OCI-LY7 (cell line): ENCODE measurements at regions not wholly inside any gene's neighbourhood (a gene's known extent, or its start where the extent isn't known, plus 50 kb on each side); places are given as distances from the start of the nearest gene placed in this dataset.

Source experiments
- BruUV-seq: library from RNA; stranded (reverse); fragments of 400-500 nt; replicated peaks from 2 replicates; lab custom pipeline; 2021; lab: Mats Ljungman, UMichigan
- CTCF ChIA-PET: fragments of 300-600 bp; sonication (Branson Sonifier 250); formaldehyde crosslinking; loops from one replicate; lab custom pipeline; 2022; ENCODE audit warnings: antibody characterized with exemption; ENCODE audit not compliant: unreplicated experiment; lab: Charles Lee
- POLR2A ChIA-PET: fragments of 300-600 bp; sonication (Branson Sonifier 250); formaldehyde crosslinking; loops from one replicate; lab custom pipeline; 2022; ENCODE audit warnings: antibody characterized with exemption; lab: Charles Lee
- DNase-seq: peaks from one replicate; pipeline ENCODE4 v3.0.0-alpha.2; 2015; ENCODE audit warnings: low spot score
- H2AFZ ChIP-seq: fragments of 200-600 bp; sonication (generic), shearing (Covaris generic); 2 replicates; pipeline ENCODE4 v1.6.1; 2014; ENCODE audit warnings: mild to moderate bottlenecking, antibody characterized with exemption, low read length, moderate library complexity
- H3K27ac ChIP-seq: fragments of 200-600 bp; sonication (generic); 2 replicates; pipeline ENCODE4 v1.5.1; 2014; ENCODE audit warnings: mixed run types, low read depth, mild to moderate bottlenecking, moderate library complexity, low read length, inconsistent platforms; ENCODE audit not compliant: poor library complexity, severe bottlenecking
- H3K36me3 ChIP-seq: fragments of 200-600 bp; sonication (generic); 2 replicates; pipeline ENCODE4 v1.6.1; 2014; ENCODE audit warnings: mild to moderate bottlenecking, antibody characterized with exemption, low read length, moderate library complexity, mixed read lengths; ENCODE audit not compliant: insufficient read depth
- H3K4me1 ChIP-seq: fragments of 200-600 bp; sonication (generic); 2 replicates; pipeline ENCODE4 v1.5.1; 2014; ENCODE audit warnings: mild to moderate bottlenecking, low read length; ENCODE audit not compliant: insufficient read depth, poor library complexity, severe bottlenecking
- H3K4me2 ChIP-seq: fragments of 200-600 bp; sonication (generic); 2 replicates; pipeline ENCODE4 v1.6.1; 2014; ENCODE audit warnings: mild to moderate bottlenecking, low read length
- H3K4me3 ChIP-seq: fragments of 200-600 bp; sonication (generic); 2 replicates; pipeline ENCODE4 v1.5.1; 2014; ENCODE audit warnings: mild to moderate bottlenecking, low read depth, low read length; ENCODE audit not compliant: poor library complexity, severe bottlenecking
- H3K79me2 ChIP-seq: fragments of 200-600 bp; sonication (generic); 2 replicates; pipeline ENCODE4 v1.6.1; 2016; ENCODE audit warnings: low read depth, mild to moderate bottlenecking, low read length, moderate library complexity, mixed read lengths; ENCODE audit not compliant: insufficient read depth
- H3K9me2 ChIP-seq: fragments of 200-600 bp; sonication (generic); 2 replicates; pipeline ENCODE4 v1.6.1; 2016; ENCODE audit warnings: mild to moderate bottlenecking, low read length, mixed read lengths; ENCODE audit not compliant: insufficient read depth
- H3K9me3 ChIP-seq: fragments of 200-600 bp; sonication (generic); 2 replicates; pipeline ENCODE4 v1.6.1; 2014; ENCODE audit warnings: mild to moderate bottlenecking, mixed run types, low read length, mixed read lengths
- H4K20me1 ChIP-seq: fragments of 200-600 bp; sonication (generic); 2 replicates; pipeline ENCODE4 v1.6.1; 2014; ENCODE audit warnings: mild to moderate bottlenecking, antibody characterized with exemption, low read length, moderate library complexity, mixed read lengths; ENCODE audit not compliant: insufficient read depth
- CTCF ChIP-seq: fragments of 200-600 bp; sonication (generic); conservative IDR thresholded peaks from 2 replicates; pipeline ENCODE4 v1.5.1; 2014; ENCODE audit warnings: mild to moderate bottlenecking, antibody characterized with exemption, low read length, moderate library complexity, mixed read lengths
- EZH2phosphoT487 ChIP-seq: fragments of 200-600 bp; sonication (generic); IDR thresholded peaks from 2 replicates; pipeline ENCODE4 v1.6.1; 2018; ENCODE audit warnings: low read depth, borderline replicate concordance, mild to moderate bottlenecking, mixed run types, antibody characterized with exemption, low read length, moderate library complexity, mixed read lengths
- intact Hi-C: fragments of 100-400 bp; cut with micrococcal nuclease; formaldehyde crosslinking; loops from one replicate; pipeline ENCODE4 v1.10.0; 2022; ENCODE audit not compliant: unreplicated experiment

- no peak overlapping the region for H3K4me2 ChIP-seq
- POLR2A ChIA-PET: interaction anchor here (1.2 kb wide), 1 partner anchor 10 kb away, joined by 5 read pairs; no protein-coding TSS in a partner anchor
These were observed 280.9 kb downstream of the LRIG3 start for GRCh38 chr12:58639318-58639934.

GRCh38 chr12:58640314-58640713, 280.0 kb downstream of the LRIG3 start:
- no peak overlapping the region for H3K27ac ChIP-seq
- H3K4me3 ChIP-seq: no peak overlapping the region
- POLR2A ChIA-PET: interaction anchor here (0.7 to 1.1 kb wide), 2 partner anchors 18 to 20 kb away, joined by 3 read pairs; no protein-coding TSS in a partner anchor
- TF ChIP-seq CTCF (no peak), EZH2phosphoT487 (no peak)
- H3K9me2 ChIP-seq: no peaks in the 10 kb centered on the region
- H3K36me3 ChIP-seq: no peaks in the 10 kb centered on the region
- no peak for DNase-seq
- H3K79me2 ChIP-seq: no peaks in the 10 kb centered on the region
- no peak overlapping the region for H2AFZ ChIP-seq
- H4K20me1 ChIP-seq: no peaks in the 10 kb centered on the region; the same call in 1 of the 2 replicates
- H3K4me2 ChIP-seq: no peak overlapping the region
- no peaks in the 10 kb centered on the region for H3K9me3 ChIP-seq
- intact Hi-C loops: no loop called here
- BruUV-seq: no TSS peak
- H3K4me1 ChIP-seq: no peaks in the 10 kb centered on the region
- CTCF ChIA-PET: no interaction called here

More at GRCh38 chr12:58639318-58639934, 280.9 kb downstream of the LRIG3 start:
- CTCF ChIA-PET: no interaction called here
- Histone ChIP-seq H3K36me3 (no peaks in the 10 kb centered on the region), H3K4me3 (no peak overlapping the region), H3K27ac (no peak overlapping the region), H4K20me1 (no peaks in the 10 kb centered on the region; the same call in 1 of the 2 replicates), H3K9me2 (no peaks in the 10 kb centered on the region), H3K79me2 (no peaks in the 10 kb centered on the region), H2AFZ (no peak overlapping the region), H3K4me1 (no peaks in the 10 kb centered on the region), H3K9me3 (no peaks in the 10 kb centered on the region)
- BruUV-seq: no TSS peak
- no peak for DNase-seq
- intact Hi-C loops: no loop called here
- TF ChIP-seq CTCF: no peak
- TF ChIP-seq EZH2phosphoT487: no peak

GRCh38 chr12:58645946-58646345, 274.4 kb downstream of the LRIG3 start:
- TF ChIP-seq EZH2phosphoT487 (no peak), CTCF (no peak)
- intact Hi-C loops: no loop called here
- Histone ChIP-seq H3K9me3 (no peaks in the 10 kb centered on the region), H3K4me3 (no peak overlapping the region), H2AFZ (no peak overlapping the region), H3K4me2 (no peak overlapping the region), H3K36me3 (no peaks in the 10 kb centered on the region), H3K9me2 (no peaks in the 10 kb centered on the region), H3K79me2 (no peaks in the 10 kb centered on the region), H3K27ac (no peak overlapping the region), H3K4me1 (no peaks in the 10 kb centered on the region), H4K20me1 (no peaks in the 10 kb centered on the region)
- POLR2A ChIA-PET: no interaction called here
- DNase-seq: no peak
- BruUV-seq: no TSS peak
- CTCF ChIA-PET: no interaction called here
